HG02840 (cell line): ENCODE measurements at regions not wholly inside any gene's neighbourhood (a gene's known extent, or its start where the extent isn't known, plus 50 kb on each side); places are given as distances from the start of the nearest gene placed in this dataset.
"Not testable (repeated sequence)": the region's sequence is repeated elsewhere in the genome, so short reads cannot be mapped to it uniquely, and the experiment has no call there.

Source experiments
- ATAC-seq: cut with Tn5 transposase; IDR thresholded peaks from one replicate; pipeline ENCODE4 v1.9.1; 2021; ENCODE audit warnings: mild to moderate bottlenecking, moderate library complexity, moderate number of reproducible peaks; ENCODE audit not compliant: unreplicated experiment, low FRiP score

DNA sequence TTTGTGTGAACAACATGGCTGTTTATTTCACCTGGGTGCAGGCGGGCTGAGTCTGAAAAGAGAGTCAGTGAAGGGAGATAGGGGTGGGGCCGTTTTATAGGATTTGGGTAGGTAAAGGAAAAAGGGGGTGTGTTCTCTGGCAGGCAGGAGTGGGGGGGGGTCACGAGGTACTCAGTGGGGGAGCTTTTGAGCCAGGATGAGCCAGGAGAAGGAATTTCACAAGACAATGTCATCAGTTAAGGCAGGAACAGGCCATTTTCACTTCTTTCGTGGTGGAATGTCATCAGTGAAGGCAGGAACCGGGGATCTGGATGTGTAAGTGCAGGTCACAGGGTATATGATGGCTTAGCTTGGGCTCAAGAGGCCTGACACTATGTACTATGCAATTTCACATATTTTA is 184.8 kb upstream of the SEMA3E start:
- ATAC-seq = not testable (repeated sequence)

DNA sequence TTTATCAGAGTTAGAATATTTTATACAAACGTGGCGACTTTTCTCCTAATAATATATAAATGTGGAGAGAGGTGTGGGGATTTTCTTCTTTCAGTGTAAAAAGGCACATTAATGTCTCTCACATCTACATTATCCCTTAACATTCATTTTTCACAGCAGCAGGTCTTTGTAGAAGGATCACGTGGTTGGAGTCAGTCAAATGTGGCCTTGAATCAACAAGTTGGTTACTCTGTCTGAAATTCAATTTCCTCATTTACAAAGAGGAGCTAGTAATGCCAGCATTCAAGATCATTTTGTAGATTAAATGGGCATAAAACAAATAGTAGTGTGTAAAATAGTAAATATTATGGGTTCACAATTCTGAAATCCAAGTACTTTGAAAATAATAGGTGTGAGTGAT is 183.1 kb upstream of the SEMA3E start:
- no peak for ATAC-seq

DNA sequence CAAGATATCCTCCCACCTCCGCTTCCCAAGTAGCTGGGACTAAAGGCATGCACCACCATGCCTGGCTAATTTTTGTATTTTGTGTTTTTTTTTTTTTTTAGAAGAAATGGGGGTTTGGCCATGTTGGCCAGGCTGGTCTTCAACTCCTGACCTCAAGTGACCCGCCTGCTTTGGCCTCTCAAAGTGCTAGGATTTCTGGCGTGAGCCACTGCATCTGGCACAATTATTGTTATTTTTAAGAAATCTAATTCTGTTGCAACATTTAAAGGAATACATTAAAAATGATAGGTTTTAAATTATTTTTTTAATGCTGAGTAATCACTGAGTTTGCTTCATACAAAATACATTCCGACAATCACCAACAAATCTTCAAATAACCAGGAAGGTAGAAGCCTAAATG is 178.1 kb upstream of the SEMA3E start:
- no peak for ATAC-seq

DNA sequence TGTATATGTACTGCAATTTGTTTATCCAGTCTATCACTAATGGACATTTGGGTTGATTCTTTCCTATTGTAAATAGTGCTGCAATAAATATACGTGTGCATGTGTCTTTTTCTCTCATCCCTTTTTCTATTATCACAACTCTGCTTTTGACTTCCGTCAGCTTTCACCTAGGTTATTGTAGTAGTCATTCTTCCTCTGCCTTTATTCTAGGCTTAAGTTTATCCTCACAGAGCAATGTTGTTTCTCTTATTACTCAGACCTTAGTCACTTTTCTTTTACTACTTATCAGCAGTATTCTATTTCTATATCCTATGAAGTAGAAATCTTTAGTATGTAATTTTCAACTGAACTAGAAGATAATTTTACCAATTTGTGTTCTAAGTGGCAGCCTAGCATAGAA is 175.3 kb upstream of the SEMA3E start:
- no peak for ATAC-seq

DNA sequence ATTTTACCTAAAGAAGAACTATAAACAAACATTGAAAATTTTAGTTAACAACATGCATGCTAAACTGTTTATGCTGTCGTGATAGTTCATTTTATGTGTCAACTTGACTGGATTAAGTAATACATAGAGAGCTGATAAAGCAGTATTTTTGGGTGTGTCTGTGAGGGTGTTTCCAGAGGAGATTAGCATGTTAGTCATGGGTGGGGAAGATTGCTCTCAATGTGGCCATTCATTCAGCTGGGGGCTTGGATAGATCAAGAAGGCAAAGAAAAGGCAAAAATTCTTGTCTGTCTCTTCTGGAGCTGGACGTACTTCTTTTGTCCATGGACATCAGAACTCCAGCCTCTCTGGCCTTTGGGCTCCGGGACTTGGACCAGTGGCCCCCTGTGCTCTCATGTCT is 172.9 kb upstream of the SEMA3E start:
- no peak for ATAC-seq

DNA sequence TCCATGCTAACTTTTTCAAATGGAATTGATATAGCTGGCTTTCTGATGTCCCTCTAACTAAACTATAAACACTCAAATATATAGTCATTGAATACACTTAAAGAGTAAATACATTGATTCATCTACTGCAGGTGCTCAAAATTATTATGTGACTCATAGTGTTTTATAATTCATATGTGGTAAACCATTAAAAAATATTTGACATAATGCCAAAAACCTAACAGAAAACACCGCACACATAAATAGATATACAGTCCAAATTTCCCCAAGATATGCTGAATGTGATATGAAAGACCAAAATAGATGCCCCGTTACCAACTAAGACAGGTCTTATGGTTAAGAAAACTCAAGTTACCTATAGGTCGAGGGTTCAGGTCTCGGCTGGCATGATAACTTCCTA is 171.7 kb upstream of the SEMA3E start:
- no peak for ATAC-seq

DNA sequence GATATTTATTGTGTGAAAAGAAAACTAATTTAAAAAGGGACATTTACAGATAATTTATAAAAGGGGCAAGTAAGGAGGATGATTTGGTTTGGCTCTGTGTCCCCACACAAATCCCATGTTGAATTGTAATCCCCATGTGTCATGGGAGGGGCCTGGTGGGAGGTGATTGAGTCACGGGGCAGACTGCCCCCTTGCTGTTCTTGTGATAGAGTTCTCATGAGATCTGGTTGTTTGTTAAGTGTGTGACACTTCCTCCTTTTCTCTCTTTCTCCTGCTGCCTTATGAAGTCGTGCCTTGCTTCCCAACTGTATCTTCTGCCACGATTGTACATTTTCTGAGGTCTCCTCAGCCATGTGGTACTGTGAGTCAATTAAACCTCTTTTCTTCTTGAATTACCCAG is 171.0 kb upstream of the SEMA3E start:
- no peak for ATAC-seq

DNA sequence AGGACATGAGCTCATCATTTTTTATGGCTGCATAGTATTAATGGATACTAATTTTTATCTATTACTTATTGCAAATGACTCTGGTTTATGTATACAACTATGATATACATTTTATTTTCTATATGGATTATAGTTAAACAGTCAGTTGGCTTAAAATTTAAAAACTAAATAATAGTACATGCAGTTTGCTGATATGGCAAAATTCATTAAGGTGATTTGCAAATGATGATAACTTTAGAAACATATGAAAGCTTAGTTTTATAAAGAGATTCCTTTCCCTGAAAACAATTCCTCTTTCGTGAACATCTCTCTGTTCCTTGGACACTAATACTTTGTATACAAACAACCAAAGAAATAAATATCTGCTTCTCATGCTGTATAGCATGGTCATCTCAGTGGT is 165.5 kb upstream of the SEMA3E start:
- ATAC-seq = no peak

DNA sequence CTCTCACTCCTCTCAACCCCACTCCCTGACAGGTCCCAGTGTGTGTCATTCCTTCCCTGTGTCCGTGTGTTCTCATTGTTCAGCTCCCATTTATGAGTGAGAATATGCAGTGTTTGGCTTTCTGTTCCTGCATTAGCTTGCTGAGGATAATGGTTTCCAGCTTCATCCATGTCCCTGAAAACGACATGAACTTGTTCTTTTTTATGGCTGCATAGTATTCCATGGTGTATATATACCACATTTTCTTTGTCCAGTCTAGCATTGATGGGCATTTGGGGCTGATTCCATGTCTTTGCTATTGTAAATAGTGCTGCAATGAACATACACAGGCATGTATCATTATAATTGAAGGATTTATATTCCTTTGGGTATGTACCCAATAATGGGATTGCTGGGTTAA is 163.6 kb upstream of the SEMA3E start:
- not testable (repeated sequence) for ATAC-seq

DNA sequence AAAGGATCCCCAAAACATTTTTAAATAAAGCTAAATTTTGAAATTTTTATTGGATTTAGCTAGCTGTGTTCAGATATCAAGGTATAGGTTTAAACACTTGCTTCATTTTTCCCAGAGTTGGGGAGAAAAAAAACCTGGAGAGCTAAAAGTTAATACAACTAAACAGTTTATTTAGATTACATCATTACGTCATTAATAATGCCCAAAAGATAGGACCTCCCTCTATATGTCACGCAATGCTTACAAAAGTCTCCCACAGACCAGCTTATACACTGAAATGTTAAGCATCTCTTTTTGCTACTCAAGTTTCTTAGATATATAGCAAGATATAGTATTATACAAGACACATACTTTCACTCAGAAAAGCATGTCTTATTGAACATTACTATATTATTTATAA is 160.0 kb upstream of the SEMA3E start:
- ATAC-seq = no peak

DNA sequence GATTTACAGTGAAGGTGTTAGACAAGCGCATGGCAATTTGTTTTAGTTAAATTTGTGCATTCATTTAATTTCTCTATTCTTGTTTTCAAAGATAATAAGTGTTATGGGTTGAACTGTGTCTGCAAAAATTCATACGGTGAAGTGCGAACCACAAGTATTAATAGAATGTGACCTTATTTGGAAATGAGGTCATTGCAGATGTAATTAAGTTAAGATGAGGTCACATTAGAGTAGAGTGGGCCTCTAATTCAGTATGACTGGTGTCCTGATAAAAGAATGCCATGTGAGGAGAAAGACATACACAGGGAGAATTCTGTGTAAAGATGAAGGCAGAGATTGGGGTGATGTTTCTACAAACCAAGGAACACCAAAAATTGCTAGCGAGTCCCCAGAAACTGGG is 158.8 kb upstream of the SEMA3E start:
- ATAC-seq = no peak

DNA sequence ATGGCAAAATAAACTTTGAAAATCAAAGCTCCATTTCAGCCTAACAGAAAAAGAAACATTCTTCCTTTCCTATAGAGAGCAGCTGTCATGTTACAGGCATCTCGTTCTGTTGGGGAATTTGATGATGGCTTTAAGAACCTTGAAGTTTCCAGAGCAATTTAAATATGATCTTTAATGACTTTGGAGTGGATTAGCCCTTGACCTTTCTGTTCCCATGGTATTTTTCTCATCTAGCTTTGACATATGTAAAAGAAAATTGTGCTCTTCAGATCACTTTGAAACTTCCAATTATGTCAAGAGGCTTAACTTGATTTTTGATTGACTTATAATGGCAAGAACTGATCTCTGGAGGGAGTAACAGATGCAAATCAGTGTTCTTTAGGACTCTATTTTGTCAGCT is 157.6 kb upstream of the SEMA3E start:
- no peak for ATAC-seq

DNA sequence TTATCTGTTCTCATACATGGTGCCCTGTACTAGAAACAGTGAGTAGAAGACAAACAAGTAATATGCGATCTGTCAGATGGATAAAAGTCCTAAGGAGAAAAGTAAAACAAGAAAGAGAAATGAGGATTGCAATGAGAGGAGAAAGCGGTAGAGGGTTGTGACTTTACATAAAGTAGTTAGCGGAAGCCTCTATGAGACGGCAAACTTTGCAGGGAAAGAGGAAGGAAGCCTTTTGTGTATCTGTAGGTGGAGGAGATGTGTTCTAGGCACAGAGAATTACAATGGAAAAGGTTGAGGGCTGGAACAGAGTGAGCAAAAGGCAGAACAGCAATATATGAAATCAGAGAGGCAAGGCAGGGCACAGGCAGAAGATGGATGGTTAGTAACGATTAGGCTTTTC is 150.4 kb upstream of the SEMA3E start:
- no peak for ATAC-seq

DNA sequence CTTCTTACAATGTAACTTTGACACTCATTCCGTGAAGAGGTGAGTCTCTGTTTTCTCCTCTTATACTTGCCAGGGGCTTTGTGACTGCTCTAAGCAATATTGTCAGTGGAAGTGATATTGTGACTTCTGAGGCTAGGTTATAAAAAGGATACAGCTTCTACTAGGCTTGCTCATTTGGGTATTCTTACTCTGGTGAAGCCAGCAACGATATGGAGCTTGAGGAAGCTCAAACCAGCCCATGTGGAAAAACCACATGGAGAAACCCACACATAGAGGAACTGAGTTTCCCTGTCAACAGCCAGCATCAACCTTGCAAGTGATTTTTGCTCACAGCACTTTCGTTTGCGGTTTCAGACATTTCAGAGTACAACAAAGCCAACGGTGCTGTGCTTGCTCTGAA is 149.6 kb upstream of the SEMA3E start:
- peak; percentile 44 for ATAC-seq

DNA sequence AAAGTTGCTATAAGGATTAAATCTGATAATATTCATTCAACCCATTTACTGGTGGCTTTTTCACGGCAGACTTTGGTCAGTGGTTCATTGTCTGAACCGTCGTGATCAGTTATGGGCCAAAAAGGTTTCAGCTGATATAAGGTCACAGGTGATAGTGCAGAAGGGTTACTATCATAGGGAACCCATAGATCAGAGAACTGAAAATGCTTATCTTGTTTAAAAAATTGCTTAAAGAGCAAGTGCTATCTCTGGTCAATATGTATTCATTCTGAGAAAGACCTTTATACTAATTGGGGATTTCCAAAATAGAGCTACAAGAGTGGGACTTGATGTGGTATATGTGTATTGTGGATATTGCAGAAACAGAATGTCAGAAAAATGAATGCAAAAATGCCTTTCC is 147.8 kb upstream of the SEMA3E start:
- no peak for ATAC-seq

DNA sequence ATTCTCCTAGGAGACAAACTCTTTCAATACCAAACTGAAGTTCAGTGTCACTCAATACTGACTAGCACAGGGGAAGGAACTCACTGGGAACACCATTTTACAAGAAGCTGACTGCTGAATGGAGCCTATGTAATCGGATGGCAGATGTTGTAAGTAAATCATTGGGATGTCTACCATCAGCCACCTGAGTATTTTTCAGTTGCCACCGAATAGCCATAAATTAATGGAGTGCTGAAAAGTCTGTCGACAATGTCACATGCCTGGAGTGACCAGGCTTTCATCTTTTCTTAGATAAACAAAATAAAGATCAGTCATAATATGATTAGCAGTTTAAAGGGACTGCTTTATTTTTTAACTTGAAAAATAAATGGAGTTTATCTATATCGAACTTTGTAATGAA is 145.9 kb upstream of the SEMA3E start:
- no peak for ATAC-seq

DNA sequence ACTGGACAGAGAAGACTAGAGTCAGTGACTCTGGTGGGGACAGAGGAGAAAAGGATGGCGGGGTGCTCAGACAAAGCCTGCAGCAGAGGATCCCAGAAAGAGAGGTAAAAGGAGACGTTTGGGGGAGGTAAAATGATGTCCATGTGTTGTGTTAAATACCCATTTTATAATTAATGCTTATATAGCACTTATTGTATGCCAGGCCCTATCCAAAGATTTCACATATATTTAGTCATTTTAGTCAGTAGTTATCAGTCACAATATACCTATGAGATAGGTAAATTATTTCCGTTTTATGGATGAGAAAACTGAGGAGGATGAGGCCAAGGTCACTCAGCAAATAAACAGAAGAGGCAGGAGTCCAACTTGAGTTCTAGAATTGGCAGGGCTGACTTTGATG is 144.6 kb upstream of the SEMA3E start:
- ATAC-seq = no peak

DNA sequence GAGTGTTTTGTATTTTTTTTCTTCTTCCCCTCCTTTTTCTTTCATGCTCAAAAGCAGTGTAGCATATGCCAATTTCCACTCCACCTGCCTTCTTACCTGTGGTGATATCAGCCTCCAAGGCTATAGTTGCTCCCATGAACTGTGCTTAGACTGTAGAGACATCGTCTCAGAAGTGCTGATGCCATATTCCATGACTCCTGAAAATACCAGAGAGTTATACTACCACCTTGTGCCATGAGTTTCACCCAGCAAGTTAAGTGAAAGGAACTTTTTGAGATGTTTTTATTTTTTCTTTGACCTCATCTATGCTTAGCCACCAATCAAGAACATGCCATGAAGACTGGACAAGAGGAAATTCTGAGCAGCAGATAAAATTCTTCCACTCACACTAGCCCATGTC is 142.8 kb upstream of the SEMA3E start:
- ATAC-seq = no peak

DNA sequence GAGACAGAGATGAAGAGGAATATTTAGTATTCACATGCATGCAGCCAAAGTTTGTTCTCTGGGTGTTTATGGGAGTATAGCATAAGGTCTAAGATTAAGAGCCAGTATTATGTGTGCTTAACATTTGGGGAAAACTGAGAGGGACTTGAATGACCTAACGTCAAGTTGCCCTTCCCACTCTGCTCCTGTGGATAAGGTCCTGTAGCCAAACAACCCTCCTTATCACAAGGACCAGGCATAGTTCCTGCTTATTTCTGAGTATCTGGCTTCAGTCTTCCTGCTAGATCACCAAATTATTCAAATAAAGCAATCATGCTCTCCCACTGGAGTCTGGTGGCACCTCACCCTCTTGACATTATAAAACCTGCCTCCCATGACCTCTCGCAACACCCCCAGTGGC is 137.9 kb upstream of the SEMA3E start:
- no peak for ATAC-seq

DNA sequence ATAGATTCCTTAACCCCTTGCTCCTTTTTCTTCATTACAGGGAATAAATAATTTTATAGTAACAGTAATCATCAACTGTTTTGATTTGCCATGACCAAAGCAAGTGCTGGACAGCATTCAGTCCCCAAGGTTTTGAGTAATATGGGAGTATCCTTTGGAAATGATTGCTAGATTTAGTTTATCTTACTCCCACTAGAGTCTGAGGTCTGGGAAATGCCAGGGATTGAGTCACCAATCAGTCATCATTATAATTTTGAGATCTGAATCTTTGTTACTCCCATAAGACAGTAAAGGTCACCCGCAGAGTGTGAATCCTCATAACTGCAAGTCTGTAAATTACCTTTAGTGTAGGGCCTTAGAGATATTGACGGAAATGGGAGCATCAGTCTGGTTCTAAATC is 133.7 kb upstream of the SEMA3E start:
- no peak for ATAC-seq

DNA sequence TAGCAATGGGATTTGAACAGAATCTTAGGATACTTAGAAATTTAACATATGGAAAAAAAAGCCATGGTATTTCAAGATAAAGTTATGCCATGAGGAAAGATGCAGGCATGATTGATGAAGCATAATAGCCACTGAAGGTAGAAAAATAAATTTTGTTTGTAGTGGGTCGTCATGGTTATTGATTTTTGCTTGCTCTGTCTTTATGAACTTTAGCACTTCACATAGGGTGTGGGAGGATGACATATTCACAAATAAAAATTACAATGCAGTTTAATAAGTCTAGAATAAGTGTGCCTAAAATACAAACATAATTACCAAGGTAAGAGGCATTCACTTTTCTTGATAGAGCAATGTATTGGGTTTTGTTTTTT is 129.1 kb upstream of the SEMA3E start:
- ATAC-seq = no peak

DNA sequence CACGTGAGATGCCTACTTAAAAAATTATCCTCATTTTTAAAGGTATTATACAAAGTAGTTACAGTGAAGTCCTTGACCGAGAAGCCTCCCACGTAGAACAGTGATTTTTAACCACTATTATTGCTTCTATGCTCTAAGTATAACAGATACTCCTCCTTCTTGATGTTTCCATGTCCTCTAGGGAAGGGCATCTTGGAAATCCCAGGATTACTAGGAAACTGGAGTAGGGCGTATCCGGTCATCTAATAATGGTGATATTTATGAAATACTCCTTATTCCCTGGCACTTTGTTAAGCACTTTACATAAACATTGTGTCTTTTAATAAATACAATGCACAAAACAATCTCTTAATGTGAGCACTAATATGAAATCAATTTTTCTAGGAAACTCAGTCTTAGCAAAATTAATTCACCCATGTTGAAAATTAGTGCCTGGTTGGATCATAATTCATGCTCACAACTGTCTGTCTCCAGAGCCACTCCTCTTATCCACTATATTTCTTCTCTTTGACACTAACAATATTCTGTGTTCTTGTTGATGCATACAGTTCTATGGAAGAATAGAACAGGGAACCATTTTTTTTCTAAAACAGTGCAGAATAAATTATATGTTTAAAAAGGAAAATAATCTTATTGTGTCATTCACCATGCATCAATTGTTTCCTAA is 128.6 kb upstream of the SEMA3E start:
- ATAC-seq = no peak

DNA sequence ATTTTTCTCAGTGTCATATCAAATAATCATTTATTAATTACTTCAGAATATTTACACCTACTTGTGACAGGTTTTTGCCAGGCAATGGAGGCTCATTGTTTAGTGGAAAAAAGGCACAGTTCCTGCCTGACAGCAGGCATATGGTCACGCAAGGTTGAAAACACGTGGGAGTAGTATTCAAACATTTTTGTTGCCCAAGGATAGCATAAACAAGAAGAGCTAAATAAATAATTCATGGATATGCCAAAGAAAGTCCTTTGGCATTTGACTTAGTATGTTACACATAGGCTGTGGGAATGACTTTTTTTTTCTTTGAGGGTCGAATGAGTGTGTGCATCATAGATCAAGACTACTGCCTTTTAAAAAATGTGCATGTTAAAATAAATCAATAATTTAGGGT is 120.5 kb upstream of the SEMA3E start:
- ATAC-seq = no peak
